Gastroesophageal sphincter (tissue), 3 donors: ENCODE measurements at regions not wholly inside any gene's neighbourhood (a gene's known extent, or its start where the extent isn't known, plus 50 kb on each side); places are given as distances from the start of the nearest gene placed in this dataset.

Experiments used
- EP300 ChIP-seq: sonication (generic); formaldehyde crosslinking; IDR thresholded peaks from one replicate; pipeline ENCODE4 v1.6.1; 2017; ENCODE audit warnings: antibody characterized with exemption, mild to moderate bottlenecking
- POLR2AphosphoS5 ChIP-seq: sonication (generic); formaldehyde crosslinking; IDR thresholded peaks from one replicate; pipeline ENCODE4 v1.6.1; 2017; ENCODE audit warnings: antibody characterized with exemption
- TF ChIP-seq, protein P1 (sequence below), 4 experiments: fragments of 200-600 bp in 2 of 4; fragments of 450-650 bp in 2 of 4; sonication (generic) in 1 of 4; IDR thresholded peaks; one replicate each; pipeline ENCODE4 v1.5.1; 2017 to 2019; ENCODE audit warnings: antibody characterized with exemption in 4 of 4, mild to moderate bottlenecking in 2 of 4, moderate library complexity in 2 of 4

DNA sequence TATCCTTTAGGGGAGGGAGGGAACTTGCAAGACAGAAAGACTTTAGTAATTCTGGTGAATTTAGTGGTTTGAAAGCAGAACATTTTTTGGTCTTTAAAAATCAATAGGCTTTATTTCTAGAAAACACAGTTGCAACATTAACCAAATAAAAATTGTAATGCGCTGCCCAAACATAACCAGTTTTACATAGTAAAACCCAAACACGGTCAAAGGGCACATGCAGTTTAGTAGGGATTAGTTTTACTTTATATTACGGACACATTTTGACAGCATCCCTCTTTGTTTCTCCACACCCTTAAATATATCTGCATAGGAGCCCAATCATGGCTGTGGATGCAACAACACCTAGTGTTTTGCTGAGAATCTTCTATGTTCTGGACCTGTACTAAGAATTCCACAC lies 156.7 kb downstream of the NR2F2 start:
- TF ChIP-seq, protein P1, sequence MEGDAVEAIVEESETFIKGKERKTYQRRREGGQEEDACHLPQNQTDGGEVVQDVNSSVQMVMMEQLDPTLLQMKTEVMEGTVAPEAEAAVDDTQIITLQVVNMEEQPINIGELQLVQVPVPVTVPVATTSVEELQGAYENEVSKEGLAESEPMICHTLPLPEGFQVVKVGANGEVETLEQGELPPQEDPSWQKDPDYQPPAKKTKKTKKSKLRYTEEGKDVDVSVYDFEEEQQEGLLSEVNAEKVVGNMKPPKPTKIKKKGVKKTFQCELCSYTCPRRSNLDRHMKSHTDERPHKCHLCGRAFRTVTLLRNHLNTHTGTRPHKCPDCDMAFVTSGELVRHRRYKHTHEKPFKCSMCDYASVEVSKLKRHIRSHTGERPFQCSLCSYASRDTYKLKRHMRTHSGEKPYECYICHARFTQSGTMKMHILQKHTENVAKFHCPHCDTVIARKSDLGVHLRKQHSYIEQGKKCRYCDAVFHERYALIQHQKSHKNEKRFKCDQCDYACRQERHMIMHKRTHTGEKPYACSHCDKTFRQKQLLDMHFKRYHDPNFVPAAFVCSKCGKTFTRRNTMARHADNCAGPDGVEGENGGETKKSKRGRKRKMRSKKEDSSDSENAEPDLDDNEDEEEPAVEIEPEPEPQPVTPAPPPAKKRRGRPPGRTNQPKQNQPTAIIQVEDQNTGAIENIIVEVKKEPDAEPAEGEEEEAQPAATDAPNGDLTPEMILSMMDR (IDR thresholded peaks at IDR 0.05) = no peak
- no peak for TF ChIP-seq POLR2AphosphoS5
- no peak for TF ChIP-seq EP300
